ENCODE measurements at regions not wholly inside any gene's neighbourhood (a gene's known extent, or its start where the extent isn't known, plus 50 kb on each side); places are given as distances from the start of the nearest gene placed in this dataset.

- TF ChIP-seq, protein P1, sequence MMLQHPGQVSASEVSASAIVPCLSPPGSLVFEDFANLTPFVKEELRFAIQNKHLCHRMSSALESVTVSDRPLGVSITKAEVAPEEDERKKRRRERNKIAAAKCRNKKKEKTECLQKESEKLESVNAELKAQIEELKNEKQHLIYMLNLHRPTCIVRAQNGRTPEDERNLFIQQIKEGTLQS (IDR thresholded peaks at IDR 0.05; ENCODE audit: insufficient read depth, low read depth, low read length) = no peak
- TF ChIP-seq GABPA (IDR thresholded peaks at IDR 0.05; ENCODE audit: borderline replicate concordance, insufficient read depth, low read length) (no peak), EZH2 (IDR thresholded peaks at IDR 0.05; ENCODE audit: low read depth, low read length, severe bottlenecking) (no peak), CHD1 (IDR thresholded peaks at IDR 0.05; ENCODE audit: low read depth, low read length) (no peak)
Observed at GRCh38 chr4:12963291-12963690, 520.8 kb downstream of the RAB28 start (continued).
